Muscle layer of colon (tissue), 2 donors: ENCODE measurements at regions not wholly inside any gene's neighbourhood (a gene's known extent, or its start where the extent isn't known, plus 50 kb on each side); places are given as distances from the start of the nearest gene placed in this dataset.

ENCODE experiments used
- H3K27ac ChIP-seq: one replicate; pipeline ENCODE4 v1.7.0; 2013; ENCODE audit warnings: low read depth, mild to moderate bottlenecking, low read length, moderate library complexity
- H3K27me3 ChIP-seq, 2 donors: one replicate each; pipeline ENCODE4 v1.7.0; 2013; ENCODE audit warnings: low read length in 2 of 2, mild to moderate bottlenecking in 2 of 2; ENCODE audit not compliant: insufficient read depth in 2 of 2, control insufficient read depth in 1 of 2
- H3K36me3 ChIP-seq: one replicate; pipeline ENCODE4 v1.7.0; 2013; ENCODE audit warnings: mild to moderate bottlenecking, low read length; ENCODE audit not compliant: insufficient read depth
- H3K4me1 ChIP-seq: one replicate; pipeline ENCODE4 v1.7.0; 2013; ENCODE audit warnings: mild to moderate bottlenecking, low read length; ENCODE audit not compliant: insufficient read depth
- H3K4me3 ChIP-seq, 2 donors: one replicate each; pipeline ENCODE4 v1.7.0; 2013; ENCODE audit warnings: low read length in 2 of 2, low read depth in 1 of 2, mild to moderate bottlenecking in 1 of 2, moderate library complexity in 1 of 2
- H3K9ac ChIP-seq: one replicate; pipeline ENCODE4 v1.7.0; 2013; ENCODE audit warnings: low read length
- H3K9me3 ChIP-seq: one replicate; pipeline ENCODE4 v1.7.0; 2013; ENCODE audit warnings: mild to moderate bottlenecking, low read length
- donor health status: abdominal sarcoma.
- donor health status: Adenocarcinoma of cecum.

DNA sequence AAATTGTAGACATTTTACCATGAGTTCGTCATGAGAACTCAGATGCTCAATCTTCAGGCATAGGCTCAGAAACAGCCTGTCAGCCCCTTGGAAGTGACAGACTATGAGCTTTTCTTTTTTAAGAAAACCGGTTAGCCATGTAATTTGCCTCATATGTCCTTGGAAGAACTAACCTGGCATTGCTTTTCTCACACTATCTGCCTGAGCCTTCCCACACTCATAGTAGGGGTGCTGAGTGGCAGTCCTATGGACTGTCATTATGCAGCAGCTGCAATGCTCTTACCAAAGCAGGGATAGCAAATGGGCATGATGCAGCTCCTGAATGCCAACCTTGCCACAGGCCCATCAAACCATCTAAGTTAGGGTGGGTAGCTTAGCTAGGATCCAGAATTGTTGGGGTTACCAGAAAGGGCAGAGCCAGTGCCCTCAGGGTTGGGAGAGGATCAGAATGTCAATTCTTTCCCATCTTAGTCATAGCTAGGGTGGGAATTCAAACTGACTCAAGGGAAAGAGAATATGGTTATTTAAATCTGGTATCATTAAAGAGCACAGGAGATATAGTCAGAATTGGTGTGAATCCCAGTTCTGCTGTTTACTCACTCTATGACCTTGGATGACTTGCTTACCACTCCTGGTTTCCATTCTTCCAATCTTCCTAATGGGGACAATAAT lies 230.6 kb upstream of the CPEB2 start:
- Histone ChIP-seq H3K4me3 (no peak overlapping the region), H3K9ac (no peak overlapping the region), H3K27me3 (no peaks in the 10 kb centered on the region), H3K27ac (no peak overlapping the region), H3K4me1 (peaks cover 18% of the 10 kb centered on the region), H3K9me3 (no peaks in the 10 kb centered on the region), H3K36me3 (no peaks in the 10 kb centered on the region)

DNA sequence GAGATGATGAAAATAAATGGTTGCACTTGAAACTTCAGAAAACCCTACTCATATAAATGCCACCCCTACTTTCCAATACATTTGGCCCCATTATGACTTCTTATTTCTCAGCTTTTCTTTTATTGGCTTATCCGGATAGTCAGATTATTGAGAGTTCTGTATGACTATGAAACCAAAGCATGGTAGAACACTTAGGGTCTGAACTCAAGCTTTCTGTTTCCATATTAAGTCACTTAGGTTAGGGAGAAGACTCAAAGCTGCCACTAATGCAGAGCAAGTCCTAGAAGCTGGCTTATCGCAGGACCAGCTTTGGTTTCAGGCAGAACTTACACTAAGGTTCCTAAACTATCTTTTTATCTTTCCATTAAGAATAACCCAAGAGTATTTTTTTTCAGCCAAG lies 229.9 kb upstream of the CPEB2 start:
- no peak overlapping the region for H3K27ac ChIP-seq
- peaks cover 18% of the 10 kb centered on the region for H3K4me1 ChIP-seq
- no peak overlapping the region for H3K4me3 ChIP-seq
- H3K36me3 ChIP-seq, result no peaks in the 10 kb centered on the region
- H3K9me3 ChIP-seq, result no peaks in the 10 kb centered on the region
- no peaks in the 10 kb centered on the region for H3K27me3 ChIP-seq
- H3K9ac ChIP-seq, result no peak overlapping the region

DNA sequence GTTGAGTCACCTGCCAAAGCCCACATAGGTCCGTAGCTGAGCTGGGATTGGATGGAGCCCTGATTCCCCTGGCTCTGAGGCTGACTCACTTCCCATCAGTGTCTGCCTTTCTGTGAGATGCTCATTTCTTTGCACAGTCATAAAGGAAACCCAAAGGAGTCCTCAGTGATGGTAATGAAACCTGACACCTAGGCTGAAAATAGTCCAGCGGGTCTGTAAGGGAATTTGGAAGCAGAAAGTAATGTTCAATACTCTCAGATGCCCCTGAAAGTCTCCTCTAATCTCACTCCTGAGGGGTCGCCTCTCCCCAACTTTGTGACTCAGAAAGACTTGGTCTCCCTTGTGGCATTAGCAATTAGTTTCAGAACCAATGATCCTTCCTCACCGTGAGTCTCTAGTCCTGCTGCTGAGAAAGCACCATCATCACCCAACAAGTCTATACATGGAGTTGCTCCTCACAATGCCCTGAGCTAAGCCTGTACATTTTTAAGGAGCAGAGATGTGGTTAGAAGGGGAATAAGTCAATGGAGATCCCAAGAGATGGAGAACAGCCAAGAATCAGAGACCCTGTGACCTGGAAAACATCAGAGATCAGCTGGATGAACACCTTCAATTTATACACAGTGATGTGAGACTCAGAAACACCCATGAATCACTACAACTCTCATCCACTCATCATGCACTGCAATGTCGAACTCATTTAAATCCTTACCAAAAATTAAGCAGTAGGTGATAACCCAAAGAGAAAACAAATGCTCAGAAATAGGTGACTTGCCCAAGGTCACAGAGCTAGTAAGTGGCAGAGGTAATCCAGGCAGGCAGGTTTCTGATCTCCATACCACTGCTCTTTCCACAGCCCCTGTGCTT lies 219.0 kb upstream of the CPEB2 start:
- no peak overlapping the region for H3K4me3 ChIP-seq
- H3K27ac ChIP-seq, result no peak overlapping the region
- no peaks in the 10 kb centered on the region for H3K9me3 ChIP-seq
- no peaks in the 10 kb centered on the region for H3K4me1 ChIP-seq
- no peaks in the 10 kb centered on the region for H3K36me3 ChIP-seq
- no peaks in the 10 kb centered on the region for H3K27me3 ChIP-seq
- H3K9ac ChIP-seq, result no peak overlapping the region

DNA sequence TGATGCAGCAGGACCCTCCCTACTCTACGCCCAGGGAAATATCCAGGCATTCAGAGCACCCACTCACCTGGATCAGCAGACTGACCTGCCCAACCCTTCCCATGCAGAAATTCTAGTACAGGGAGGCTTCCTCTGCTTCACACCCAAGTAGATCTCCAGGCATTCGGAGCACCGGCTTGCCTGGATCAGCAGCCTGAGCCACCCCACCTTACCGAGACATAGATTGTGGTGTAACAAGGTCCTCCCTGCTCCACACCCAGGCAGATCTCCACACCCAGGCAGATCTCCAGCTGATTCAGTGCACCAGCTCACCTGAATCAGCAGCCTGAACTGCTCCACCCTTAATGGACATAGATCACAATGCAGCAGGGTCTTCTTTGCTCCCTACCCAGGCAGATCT lies 215.1 kb upstream of the CPEB2 start:
- H3K27ac ChIP-seq, result no peak overlapping the region
- no peaks in the 10 kb centered on the region for H3K4me1 ChIP-seq
- H3K9ac ChIP-seq, result no peak overlapping the region
- H3K36me3 ChIP-seq, result no peaks in the 10 kb centered on the region
- H3K9me3 ChIP-seq, result no peaks in the 10 kb centered on the region
- no peaks in the 10 kb centered on the region for H3K27me3 ChIP-seq
- H3K4me3 ChIP-seq, result no peak overlapping the region

DNA sequence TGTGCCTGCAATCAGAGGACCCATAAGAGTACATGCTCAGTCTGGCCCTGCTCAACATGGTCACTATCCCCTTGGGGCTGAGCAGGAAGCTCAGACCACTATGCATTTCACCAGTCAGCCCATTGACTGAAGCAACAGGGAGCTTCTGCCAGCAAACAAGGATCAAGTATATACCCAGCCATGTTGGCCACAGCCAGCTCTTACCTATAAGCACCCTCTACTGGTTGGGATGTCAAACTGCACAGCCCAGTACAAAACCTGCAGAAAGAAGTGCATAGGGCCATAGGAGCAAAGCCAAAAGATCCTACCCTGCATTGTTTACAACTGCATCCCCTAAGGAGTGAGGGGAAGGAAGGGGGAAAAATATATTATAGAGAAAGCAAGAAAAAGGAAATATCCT lies 214.4 kb upstream of the CPEB2 start:
- Histone ChIP-seq H3K4me3 (no peak overlapping the region), H3K4me1 (no peaks in the 10 kb centered on the region), H3K9ac (no peak overlapping the region), H3K36me3 (no peaks in the 10 kb centered on the region), H3K27me3 (no peaks in the 10 kb centered on the region), H3K27ac (no peak overlapping the region), H3K9me3 (no peaks in the 10 kb centered on the region)

DNA sequence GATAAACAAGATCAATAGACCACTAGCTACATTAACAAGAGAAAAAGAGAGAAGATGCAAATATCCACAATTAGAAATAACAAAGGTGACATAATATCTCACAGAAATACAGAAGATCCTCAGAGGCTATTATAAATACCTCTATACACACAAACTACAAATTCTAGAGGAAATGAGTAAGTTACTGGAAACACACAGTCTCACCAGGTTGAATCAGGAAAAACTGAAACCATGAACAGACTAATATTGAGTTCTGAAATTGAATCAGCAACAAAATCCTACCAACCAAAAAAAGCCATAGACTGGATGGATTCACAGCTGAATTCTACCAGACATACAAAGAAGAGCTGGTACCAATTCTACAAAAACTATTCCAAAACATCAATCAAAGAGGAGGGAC lies 211.8 kb upstream of the CPEB2 start:
- Histone ChIP-seq H3K27ac (no peak overlapping the region), H3K27me3 (no peaks in the 10 kb centered on the region), H3K4me3 (no peak overlapping the region), H3K9me3 (no peaks in the 10 kb centered on the region), H3K4me1 (no peaks in the 10 kb centered on the region), H3K9ac (no peak overlapping the region), H3K36me3 (no peaks in the 10 kb centered on the region)

DNA sequence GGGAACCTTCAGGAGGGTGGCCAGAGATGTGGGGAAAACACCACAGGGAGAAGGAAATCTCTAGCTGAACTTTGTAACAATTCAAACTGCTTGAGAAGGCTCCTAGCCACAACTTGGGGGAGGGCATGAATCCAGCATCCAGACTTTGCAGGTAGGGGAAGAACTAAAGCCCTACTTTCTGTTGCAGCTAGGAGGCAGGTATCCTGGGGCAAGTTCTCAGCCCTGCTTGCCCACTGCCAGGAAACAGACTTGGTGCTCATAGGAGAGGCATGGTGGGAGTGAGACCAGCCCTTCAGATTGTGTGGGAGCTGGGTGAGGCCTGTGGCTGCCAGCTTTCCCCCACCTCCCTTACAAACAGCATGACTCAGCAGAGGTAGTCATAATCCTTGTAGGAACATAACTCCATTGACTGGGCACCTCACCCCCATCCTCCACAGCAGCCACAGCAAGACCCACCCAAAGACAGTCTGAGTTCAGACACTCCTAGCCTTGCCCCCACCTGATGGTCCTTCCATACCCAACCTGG lies 209.5 kb upstream of the CPEB2 start:
- no peaks in the 10 kb centered on the region for H3K4me1 ChIP-seq
- no peak overlapping the region for H3K4me3 ChIP-seq
- no peak overlapping the region for H3K9ac ChIP-seq
- no peaks in the 10 kb centered on the region for H3K36me3 ChIP-seq
- no peaks in the 10 kb centered on the region for H3K9me3 ChIP-seq
- no peaks in the 10 kb centered on the region for H3K27me3 ChIP-seq
- no peak overlapping the region for H3K27ac ChIP-seq

DNA sequence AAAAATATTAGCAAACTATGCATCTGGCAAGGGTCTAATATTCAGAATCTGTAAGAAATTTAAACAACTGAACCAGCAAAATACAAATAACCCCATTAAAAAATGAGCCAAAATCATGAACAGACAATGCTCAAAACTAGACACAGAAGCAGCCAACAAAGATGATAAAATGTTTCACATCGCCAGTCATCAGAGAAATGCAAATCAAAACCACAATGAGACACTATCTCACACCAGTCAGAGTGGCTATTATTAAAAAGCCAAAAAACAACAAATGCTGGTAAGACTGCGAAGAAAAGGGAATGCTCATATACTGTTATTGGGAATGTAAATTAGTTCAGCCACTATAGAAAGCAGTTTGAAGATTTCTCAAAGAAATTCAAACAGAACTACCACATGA lies 201.3 kb upstream of the CPEB2 start:
- H3K36me3 ChIP-seq, result no peaks in the 10 kb centered on the region
- H3K4me3 ChIP-seq, result no peak overlapping the region
- no peaks in the 10 kb centered on the region for H3K4me1 ChIP-seq
- H3K27me3 ChIP-seq, result no peaks in the 10 kb centered on the region
- H3K27ac ChIP-seq, result no peak overlapping the region
- no peaks in the 10 kb centered on the region for H3K9me3 ChIP-seq
- no peak overlapping the region for H3K9ac ChIP-seq

DNA sequence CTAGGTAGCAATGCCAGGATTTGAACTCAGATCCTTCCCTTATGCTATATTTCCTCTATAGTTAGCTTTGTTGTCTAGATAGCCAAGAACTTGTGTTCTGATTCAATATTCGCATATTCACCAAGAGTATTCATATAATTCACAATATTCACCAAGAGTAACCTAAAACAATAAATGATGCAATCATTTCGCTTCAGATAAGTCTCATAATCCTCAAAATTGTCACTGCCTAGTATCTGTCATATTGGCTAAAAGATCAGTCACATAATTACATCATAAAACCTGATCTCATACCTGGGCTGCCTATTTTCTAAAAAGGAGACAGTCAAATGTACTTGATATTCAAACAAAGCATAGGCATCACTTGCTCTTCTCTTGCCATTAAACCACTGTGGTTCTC lies 199.7 kb upstream of the CPEB2 start:
- H3K27me3 ChIP-seq, result no peaks in the 10 kb centered on the region
- no peak overlapping the region for H3K9ac ChIP-seq
- no peaks in the 10 kb centered on the region for H3K36me3 ChIP-seq
- H3K27ac ChIP-seq, result no peak overlapping the region
- H3K4me1 ChIP-seq, result no peaks in the 10 kb centered on the region
- H3K9me3 ChIP-seq, result no peaks in the 10 kb centered on the region
- H3K4me3 ChIP-seq, result no peak overlapping the region

DNA sequence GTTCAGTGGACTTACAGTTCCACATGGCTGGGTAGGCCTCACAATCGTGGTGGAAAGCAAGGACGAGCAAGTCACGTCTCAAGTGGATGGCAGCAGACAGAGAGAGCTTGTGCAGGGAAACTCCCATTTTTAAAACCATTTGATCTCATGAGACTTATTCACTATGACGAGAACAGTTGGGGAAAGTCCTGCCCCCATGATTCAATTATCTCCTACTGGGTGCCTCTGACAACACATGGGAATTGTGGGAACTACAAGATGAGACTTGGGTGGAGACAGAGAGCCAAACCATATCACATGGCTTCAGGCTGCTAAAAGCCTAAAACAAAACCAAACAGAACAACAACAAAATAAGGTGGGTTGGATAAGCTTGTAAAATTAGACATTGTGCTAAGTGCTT lies 194.4 kb upstream of the CPEB2 start:
- Histone ChIP-seq H3K36me3 (no peaks in the 10 kb centered on the region), H3K27ac (no peak overlapping the region), H3K4me1 (no peaks in the 10 kb centered on the region), H3K9me3 (no peaks in the 10 kb centered on the region), H3K27me3 (no peaks in the 10 kb centered on the region), H3K9ac (no peak overlapping the region), H3K4me3 (no peak overlapping the region)

DNA sequence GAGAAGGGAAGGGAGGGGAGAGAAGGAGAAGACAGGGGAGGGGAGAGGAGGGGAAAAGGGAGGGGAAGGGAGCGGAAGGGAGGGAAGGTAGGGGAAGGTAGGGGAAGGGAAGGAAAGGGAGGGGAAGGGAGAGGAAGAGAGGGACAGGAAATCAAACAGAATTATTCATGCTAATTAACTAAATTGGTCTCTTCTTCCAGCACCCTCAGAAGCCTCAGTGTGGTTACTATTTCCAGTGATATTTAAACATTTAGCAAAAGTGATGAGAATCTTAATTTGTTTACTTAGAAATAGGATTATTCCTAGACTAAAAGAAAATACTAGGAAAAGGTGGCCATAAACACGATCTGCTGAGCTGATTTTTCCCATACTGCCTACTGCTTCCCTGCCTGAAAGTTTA lies 193.1 kb upstream of the CPEB2 start:
- Histone ChIP-seq H3K4me1 (no peaks in the 10 kb centered on the region), H3K27ac (no peak overlapping the region), H3K27me3 (no peaks in the 10 kb centered on the region), H3K4me3 (no peak overlapping the region), H3K9me3 (no peaks in the 10 kb centered on the region), H3K36me3 (no peaks in the 10 kb centered on the region), H3K9ac (no peak overlapping the region)
